ENCODE measurements at regions not wholly inside any gene's neighbourhood (a gene's known extent, or its start where the extent isn't known, plus 50 kb on each side); places are given as distances from the start of the nearest gene placed in this dataset.

GRCh38 chr10:90975096-90975495 is 54.2 kb upstream of the ANKRD1 start:
- WGBS (ENCODE audit: insufficient coverage) = no CpG with 5 or more reads among the region's 1 CpG
- Mint-ChIP-seq H3K36me3 (no peaks in the 10 kb centered on the region), H3K27ac (no peak overlapping the region), H3K4me3 (no peak overlapping the region), H3K9me3 (no peaks in the 10 kb centered on the region), H3K4me1 (no peaks in the 10 kb centered on the region), H3K27me3 (peaks cover 0 to 3% of the 10 kb centered on the region in 2 donors)
- ChIA-PET POLR2A (no interaction called here), CTCF (no interaction called here)
- Histone ChIP-seq H3K9me3 (no peaks in the 10 kb centered on the region), H3K4me3 (ENCODE audit: control insufficient read depth in 1 of 2, extremely low read depth in 1 of 2, low read length in 1 of 2) (no peak overlapping the region), H3K27ac (ENCODE audit: low read length) (no peak overlapping the region), H3K27me3 (replicated peaks in 1 of 2; ENCODE audit: control insufficient read depth in 2 of 2, extremely low read depth in 1 of 2, insufficient read depth in 2 of 2, low read length in 1 of 2) (no peaks in the 10 kb centered on the region), H3K36me3 (ENCODE audit: control insufficient read depth in 2 of 2, extremely low read depth in 1 of 2, insufficient read depth in 1 of 2, low read length in 1 of 2) (no peaks in the 10 kb centered on the region), H3K4me1 (ENCODE audit: control insufficient read depth in 1 of 2, extremely low read depth in 1 of 2, insufficient read depth in 2 of 2, low read length in 2 of 2) (no peaks in the 10 kb centered on the region)
- ATAC-seq (replicated peaks in 1 of 4) (no peak), DNase-seq (no peak)

- H3K9me3 Mint-ChIP-seq = no peaks in the 10 kb centered on the region
- ChIA-PET CTCF (no interaction called here), POLR2A (no interaction called here)
- no peak for ATAC-seq (replicated peaks in 1 of 4)
- H3K27ac ChIP-seq (ENCODE audit: low read length) = no peak overlapping the region
- H3K27ac Mint-ChIP-seq = no peak overlapping the region
- peaks cover 0 to 3% of the 10 kb centered on the region in 2 donors for H3K27me3 Mint-ChIP-seq
- no peak overlapping the region for H3K4me3 ChIP-seq (ENCODE audit: control insufficient read depth in 1 of 2, extremely low read depth in 1 of 2, low read length in 1 of 2)
- DNase-seq = no peak
- H3K4me1 ChIP-seq (ENCODE audit: control insufficient read depth in 1 of 2, extremely low read depth in 1 of 2, insufficient read depth in 2 of 2, low read length in 2 of 2) = no peaks in the 10 kb centered on the region
- H3K27me3 ChIP-seq (replicated peaks in 1 of 2; ENCODE audit: control insufficient read depth in 2 of 2, extremely low read depth in 1 of 2, insufficient read depth in 2 of 2, low read length in 1 of 2) = no peaks in the 10 kb centered on the region
- no peaks in the 10 kb centered on the region for H3K4me1 Mint-ChIP-seq
- H3K4me3 Mint-ChIP-seq = no peak overlapping the region
- no peaks in the 10 kb centered on the region for H3K36me3 ChIP-seq (ENCODE audit: control insufficient read depth in 2 of 2, extremely low read depth in 1 of 2, insufficient read depth in 1 of 2, low read length in 1 of 2)
- H3K9me3 ChIP-seq = no peaks in the 10 kb centered on the region
- 83% methylated on average over 1 of the region's 3 CpGs for WGBS (ENCODE audit: insufficient coverage)
- H3K36me3 Mint-ChIP-seq = no peaks in the 10 kb centered on the region
Observed at GRCh38 chr10:90977162-90977854, 56.4 kb upstream of the ANKRD1 start.

- Histone ChIP-seq H3K27ac (ENCODE audit: low read length) (no peak overlapping the region), H3K9me3 (no peaks in the 10 kb centered on the region), H3K4me3 (ENCODE audit: control insufficient read depth in 1 of 2, extremely low read depth in 1 of 2, low read length in 1 of 2) (no peak overlapping the region), H3K36me3 (ENCODE audit: control insufficient read depth in 2 of 2, extremely low read depth in 1 of 2, insufficient read depth in 1 of 2, low read length in 1 of 2) (no peaks in the 10 kb centered on the region), H3K27me3 (replicated peaks in 1 of 2; ENCODE audit: control insufficient read depth in 2 of 2, extremely low read depth in 1 of 2, insufficient read depth in 2 of 2, low read length in 1 of 2) (no peaks in the 10 kb centered on the region), H3K4me1 (ENCODE audit: control insufficient read depth in 1 of 2, extremely low read depth in 1 of 2, insufficient read depth in 2 of 2, low read length in 2 of 2) (no peaks in the 10 kb centered on the region)
- Mint-ChIP-seq H3K27me3 (peaks cover 0 to 3% of the 10 kb centered on the region in 2 donors), H3K27ac (no peak overlapping the region), H3K4me1 (no peaks in the 10 kb centered on the region), H3K9me3 (no peaks in the 10 kb centered on the region), H3K4me3 (no peak overlapping the region), H3K36me3 (no peaks in the 10 kb centered on the region)
- no CpG with 5 or more reads among the region's 3 CpGs for WGBS (ENCODE audit: insufficient coverage)
- ChIA-PET CTCF (interaction anchor here in 1 of 2 donors (0.6 kb wide), 1 partner anchor 409 kb away, joined by 3 read pairs; no protein-coding TSS in a partner anchor), POLR2A (no interaction called here)
- ATAC-seq (replicated peaks in 1 of 4) (no peak), DNase-seq (no peak)
Observed at GRCh38 chr10:90977855-90978486, 57.1 kb upstream of the ANKRD1 start.

DNA sequence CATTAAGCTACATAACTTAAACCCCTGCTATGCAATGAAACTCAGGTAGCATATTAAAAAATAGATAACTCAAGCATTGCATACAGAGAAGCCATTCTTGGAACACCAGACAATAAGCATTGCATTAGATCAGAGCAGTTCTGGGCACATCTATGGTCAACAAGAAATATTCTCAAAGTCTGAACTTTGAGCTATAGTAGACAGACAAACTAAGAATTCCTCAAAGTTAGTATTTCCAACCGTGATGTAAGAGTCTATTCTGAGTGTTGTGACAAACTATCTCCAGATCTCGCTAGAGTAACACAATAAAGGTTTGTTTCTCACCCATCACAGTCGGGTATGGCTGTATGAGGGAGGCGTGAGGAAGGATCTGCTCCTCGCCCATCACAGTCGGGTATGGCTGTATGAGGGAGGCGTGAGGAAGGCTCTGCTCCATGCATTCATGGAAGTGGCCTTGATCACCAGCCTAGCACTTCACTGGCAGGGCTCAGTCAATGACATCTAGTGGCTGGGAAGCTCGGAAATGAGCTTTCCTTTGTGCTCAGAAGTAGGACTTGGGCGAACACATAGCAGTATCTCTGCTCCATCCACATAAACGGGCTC is 61.6 kb upstream of the ANKRD1 start:
- no peaks in the 10 kb centered on the region for H3K27me3 ChIP-seq (replicated peaks in 1 of 2; ENCODE audit: control insufficient read depth in 2 of 2, extremely low read depth in 1 of 2, insufficient read depth in 2 of 2, low read length in 1 of 2)
- 85% methylated on average over 5 of the region's 10 CpGs for whole genome bisulfite sequencing (ENCODE audit: insufficient coverage)
- POLR2A ChIA-PET = no interaction called here
- H3K4me1 ChIP-seq (ENCODE audit: control insufficient read depth in 1 of 2, extremely low read depth in 1 of 2, insufficient read depth in 2 of 2, low read length in 2 of 2) = no peaks in the 10 kb centered on the region
- no peak overlapping the region for H3K4me3 Mint-ChIP-seq
- no peaks in the 10 kb centered on the region for H3K9me3 ChIP-seq
- no peak overlapping the region for H3K4me3 ChIP-seq (ENCODE audit: control insufficient read depth in 1 of 2, extremely low read depth in 1 of 2, low read length in 1 of 2)
- no peaks in the 10 kb centered on the region for H3K36me3 ChIP-seq (ENCODE audit: control insufficient read depth in 2 of 2, extremely low read depth in 1 of 2, insufficient read depth in 1 of 2, low read length in 1 of 2)
- H3K9me3 Mint-ChIP-seq = no peaks in the 10 kb centered on the region
- CTCF ChIA-PET = interaction anchor here in 1 of 2 donors (0.6 kb wide), 1 partner anchor 1192 kb away, joined by 3 read pairs; no protein-coding TSS in a partner anchor
- peaks cover 5 to 13% (median 8%) of the 10 kb centered on the region in 3 donors for H3K4me1 Mint-ChIP-seq
- ATAC-seq (replicated peaks in 1 of 4) (no peak), DNase-seq (no peak)
- H3K27ac ChIP-seq (ENCODE audit: low read length) = no peak overlapping the region
- no peaks in the 10 kb centered on the region for H3K27me3 Mint-ChIP-seq
- H3K27ac Mint-ChIP-seq = no peak overlapping the region
- no peaks in the 10 kb centered on the region for H3K36me3 Mint-ChIP-seq

- peaks cover 5 to 13% (median 8%) of the 10 kb centered on the region in 3 donors for H3K4me1 Mint-ChIP-seq
- Histone ChIP-seq H3K4me3 (ENCODE audit: control insufficient read depth in 1 of 2, extremely low read depth in 1 of 2, low read length in 1 of 2) (no peak overlapping the region), H3K9me3 (no peaks in the 10 kb centered on the region), H3K4me1 (ENCODE audit: control insufficient read depth in 1 of 2, extremely low read depth in 1 of 2, insufficient read depth in 2 of 2, low read length in 2 of 2) (no peaks in the 10 kb centered on the region), H3K27me3 (replicated peaks in 1 of 2; ENCODE audit: control insufficient read depth in 2 of 2, extremely low read depth in 1 of 2, insufficient read depth in 2 of 2, low read length in 1 of 2) (no peaks in the 10 kb centered on the region), H3K36me3 (ENCODE audit: control insufficient read depth in 2 of 2, extremely low read depth in 1 of 2, insufficient read depth in 1 of 2, low read length in 1 of 2) (no peaks in the 10 kb centered on the region), H3K27ac (ENCODE audit: low read length) (no peak overlapping the region)
- H3K36me3 Mint-ChIP-seq = no peaks in the 10 kb centered on the region
- no peak overlapping the region for H3K27ac Mint-ChIP-seq
- H3K9me3 Mint-ChIP-seq = no peaks in the 10 kb centered on the region
- POLR2A ChIA-PET = no interaction called here
- no peaks in the 10 kb centered on the region for H3K27me3 Mint-ChIP-seq
- no peak for DNase-seq
- no peak overlapping the region for H3K4me3 Mint-ChIP-seq
- ATAC-seq (replicated peaks in 1 of 4) = peak in 1 of 4 experiments; percentile 16
- WGBS (ENCODE audit: insufficient coverage) = 0% methylated on average over 1 of the region's 6 CpGs
- CTCF ChIA-PET = no interaction called here
Observed at GRCh38 chr10:90983914-90984549, 63.1 kb upstream of the ANKRD1 start.

GRCh38 chr10:90984898-90985297 is 64.0 kb upstream of the ANKRD1 start:
- no peak overlapping the region for H3K4me3 ChIP-seq (ENCODE audit: control insufficient read depth in 1 of 2, extremely low read depth in 1 of 2, low read length in 1 of 2)
- ChIA-PET POLR2A (no interaction called here), CTCF (no interaction called here)
- H3K36me3 ChIP-seq (ENCODE audit: control insufficient read depth in 2 of 2, extremely low read depth in 1 of 2, insufficient read depth in 1 of 2, low read length in 1 of 2) = no peaks in the 10 kb centered on the region
- no peak overlapping the region for H3K27ac ChIP-seq (ENCODE audit: low read length)
- 68% methylated on average over 2 of the region's 3 CpGs for WGBS (ENCODE audit: insufficient coverage)
- Mint-ChIP-seq H3K27ac (no peak overlapping the region), H3K4me1 (peaks cover 5 to 13% (median 8%) of the 10 kb centered on the region in 3 donors), H3K4me3 (no peak overlapping the region), H3K9me3 (no peaks in the 10 kb centered on the region), H3K36me3 (no peaks in the 10 kb centered on the region), H3K27me3 (no peaks in the 10 kb centered on the region)
- no peaks in the 10 kb centered on the region for H3K27me3 ChIP-seq (replicated peaks in 1 of 2; ENCODE audit: control insufficient read depth in 2 of 2, extremely low read depth in 1 of 2, insufficient read depth in 2 of 2, low read length in 1 of 2)
- ATAC-seq (replicated peaks in 1 of 4) (no peak), DNase-seq (no peak)
- no peaks in the 10 kb centered on the region for H3K4me1 ChIP-seq (ENCODE audit: control insufficient read depth in 1 of 2, extremely low read depth in 1 of 2, insufficient read depth in 2 of 2, low read length in 2 of 2)
- H3K9me3 ChIP-seq = no peaks in the 10 kb centered on the region
